Heart right ventricle (tissue), 16 donors: ENCODE measurements at regions not wholly inside any gene's neighbourhood (a gene's known extent, or its start where the extent isn't known, plus 50 kb on each side); places are given as distances from the start of the nearest gene placed in this dataset.

Source experiments
- ATAC-seq, 8 donors: fragments of 200-7000 bp; cut with Tn5 transposase; one replicate each; pipeline ENCODE4 v1.9.1; 2020; ENCODE audit warnings: mild to moderate bottlenecking in 8 of 8, moderate library complexity in 8 of 8, moderate number of reproducible peaks in 1 of 8
- DNase-seq, 2 donors: peaks; one replicate each; pipeline ENCODE4 v3.0.0-alpha.2; 2020
- H3K27ac ChIP-seq, 10 donors: fragments of 200-600 bp; sonication (generic) in 2 of 10; one replicate each; pipeline versions ENCODE4 v1.5.0 to v1.8.0; 2020 to 2022; ENCODE audit warnings: mild to moderate bottlenecking in 3 of 10
- H3K27me3 ChIP-seq, 7 donors: fragments of 200-600 bp; one replicate each; pipeline ENCODE4 v1.8.0; 2021 to 2022; ENCODE audit warnings: mild to moderate bottlenecking in 2 of 7
- H3K36me3 ChIP-seq, 9 donors: fragments of 200-600 bp; sonication (generic) in 1 of 9; one replicate each; pipeline versions ENCODE4 v1.5.0 to v1.8.0; 2020 to 2022; ENCODE audit warnings: mild to moderate bottlenecking in 2 of 9
- H3K4me1 ChIP-seq, 9 donors: fragments of 200-600 bp; sonication (generic) in 1 of 9; one replicate each; pipeline versions ENCODE4 v1.5.0 to v1.8.0; 2020 to 2022; ENCODE audit warnings: mild to moderate bottlenecking in 4 of 9
- H3K4me3 ChIP-seq, 10 donors: fragments of 200-600 bp; sonication (generic) in 2 of 10; one replicate each; pipeline versions ENCODE4 v1.5.0 to v1.8.0; 2020 to 2022; ENCODE audit warnings: mild to moderate bottlenecking in 7 of 10, moderate library complexity in 2 of 10
- H3K9me3 ChIP-seq, 11 donors: fragments of 200-600 bp in 10 of 11; sonication (generic) in 2 of 11; one replicate each; pipeline versions ENCODE4 v1.5.0 to v1.8.0; 2013 to 2022; ENCODE audit warnings: mild to moderate bottlenecking in 2 of 11, control low read depth in 1 of 11, moderate library complexity in 1 of 11
- WGBS, 2 donors: extraction: QIAGEN DNeasy Blood & Tissue Kit; methylation state at CpG; one replicate each; pipeline ENCODE4 v1.1.7; 2013; ENCODE audit warnings: inconsistent platforms in 1 of 2; 5-methylcytosine and 5-hydroxymethylcytosine counted together
- intact Hi-C, 10 donors: fragments of 100-400 bp; cut with DNase I; formaldehyde crosslinking; loops; one replicate each; pipeline versions ENCODE4 v1.11.1 to v1.14.2; 2022
- TF ChIP-seq, protein P1 (sequence below), 9 donors: fragments of 200-600 bp; sonication (generic) in 2 of 9; IDR thresholded peaks; one replicate each; pipeline versions ENCODE4 v1.5.0 to v1.8.0; 2021 to 2022; ENCODE audit warnings: antibody characterized with exemption in 9 of 9, mild to moderate bottlenecking in 5 of 9, moderate library complexity in 1 of 9
- donor health status: Arrhythmogenic right ventricular cardiomyopathy.
- donor health status: ischemic (EF 13 %, LVEDD 7.1; RV severe dilation, severe dysfunction).
- donor health status: healthy with polysubstance abuse.
- donor health status: DM: no; HTN: yes; CAD: no.
- donor health status: DM: no; HTN: no; CAD: no.
- donor health status: ischemic (EF 25% LVEDD 6.9; RV normal size, moderate dysfunction).
- donor health status: ischemic (EF 25% LVEDD 5.7; RV mildly dilated, moderate dysfunction).
- donor health status: healthy.
- donor health status: DM: yes; HTN: yes; CAD: no.
- donor health status: Ischemic cardiomyopathy.
- donor health status: ischemic (EF 35%, LVEDD 5.7; RV mildly dilated, moderate dysfunction).
- donor health status: nonischemic (EF 11% LVEDD 7.7; RV severe dilation, severe dysfunction).
- donor health status: DM: yes; HTN: yes; CAD: no.
- donor health status: PGD.
- donor health status: ischemic (EF 29% LVEDD 5.4; RV normal size, mild dysfunction).
- donor health status: nonischemic (EF 23%, LVEDD 6.1; RV moderate dilation, normal function).

DNA sequence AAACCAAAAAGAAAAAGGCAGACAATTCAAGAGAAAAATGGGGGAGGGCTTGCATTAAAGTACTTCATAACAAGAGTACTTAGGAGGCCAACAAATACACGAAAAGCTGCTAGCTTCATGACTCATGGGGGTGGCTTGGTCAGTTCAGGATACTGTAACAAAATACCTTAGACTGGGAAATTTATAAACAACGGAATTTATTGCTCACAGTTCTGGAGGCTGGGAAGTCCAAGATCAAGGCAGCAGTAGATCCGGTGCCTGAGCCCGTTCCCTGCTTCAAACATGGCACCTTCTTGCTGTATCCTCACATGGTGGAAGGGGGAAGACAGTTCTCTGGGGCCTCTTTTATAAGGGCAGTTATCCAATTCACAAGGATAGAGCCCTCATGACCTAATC is 111.4 kb downstream of the C9orf50 start:
- ATAC-seq, result no peak
- Histone ChIP-seq H3K9me3 (peaks cover 0 to 34% (median 12%) of the 10 kb centered on the region in 11 donors), H3K4me3 (no peak overlapping the region), H3K4me1 (no peaks in the 10 kb centered on the region), H3K27me3 (no peaks in the 10 kb centered on the region), H3K27ac (no peak overlapping the region), H3K36me3 (peaks cover 0 to 11% (median 0%) of the 10 kb centered on the region in 9 donors)
- intact Hi-C loops, result loop anchor here in 3 of 10 donors (5.0 to 10.0 kb wide), 4 partner anchors 38 to 95 kb away; no protein-coding TSS in a partner anchor
- WGBS, 2 donors, result 83 to 88% methylated on average over 4 of the region's 4 CpGs
- DNase-seq, result no peak
- TF ChIP-seq, protein P1, sequence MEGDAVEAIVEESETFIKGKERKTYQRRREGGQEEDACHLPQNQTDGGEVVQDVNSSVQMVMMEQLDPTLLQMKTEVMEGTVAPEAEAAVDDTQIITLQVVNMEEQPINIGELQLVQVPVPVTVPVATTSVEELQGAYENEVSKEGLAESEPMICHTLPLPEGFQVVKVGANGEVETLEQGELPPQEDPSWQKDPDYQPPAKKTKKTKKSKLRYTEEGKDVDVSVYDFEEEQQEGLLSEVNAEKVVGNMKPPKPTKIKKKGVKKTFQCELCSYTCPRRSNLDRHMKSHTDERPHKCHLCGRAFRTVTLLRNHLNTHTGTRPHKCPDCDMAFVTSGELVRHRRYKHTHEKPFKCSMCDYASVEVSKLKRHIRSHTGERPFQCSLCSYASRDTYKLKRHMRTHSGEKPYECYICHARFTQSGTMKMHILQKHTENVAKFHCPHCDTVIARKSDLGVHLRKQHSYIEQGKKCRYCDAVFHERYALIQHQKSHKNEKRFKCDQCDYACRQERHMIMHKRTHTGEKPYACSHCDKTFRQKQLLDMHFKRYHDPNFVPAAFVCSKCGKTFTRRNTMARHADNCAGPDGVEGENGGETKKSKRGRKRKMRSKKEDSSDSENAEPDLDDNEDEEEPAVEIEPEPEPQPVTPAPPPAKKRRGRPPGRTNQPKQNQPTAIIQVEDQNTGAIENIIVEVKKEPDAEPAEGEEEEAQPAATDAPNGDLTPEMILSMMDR (IDR thresholded peaks at IDR 0.05), result no peak

DNA sequence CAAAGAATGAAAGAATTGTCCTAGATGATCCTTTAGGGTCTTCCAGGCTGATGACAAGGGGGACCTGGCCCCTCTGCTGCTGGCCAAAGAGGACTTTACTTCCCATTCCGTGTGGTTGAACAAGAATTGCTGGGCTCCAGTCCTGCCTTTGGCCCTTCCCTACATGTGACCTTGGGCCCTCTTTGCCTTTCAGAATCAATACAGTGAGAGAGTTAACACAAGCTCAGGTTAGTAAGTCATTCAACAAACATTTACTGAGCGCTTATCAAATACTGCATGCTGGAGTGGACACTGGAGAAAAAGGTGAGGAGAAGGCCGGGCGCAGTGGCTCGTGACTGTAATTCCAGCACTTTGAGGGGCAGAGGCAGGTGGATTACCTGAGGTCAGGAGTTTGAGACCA is 113.1 kb downstream of the C9orf50 start:
- no peak for ATAC-seq
- Histone ChIP-seq H3K4me1 (peaks cover 0 to 2% (median 0%) of the 10 kb centered on the region in 9 donors), H3K27me3 (no peaks in the 10 kb centered on the region), H3K4me3 (no peak overlapping the region), H3K36me3 (peaks cover 0 to 26% (median 0%) of the 10 kb centered on the region in 9 donors), H3K27ac (no peak overlapping the region), H3K9me3 (peaks cover 0 to 16% (median 0%) of the 10 kb centered on the region in 11 donors)
- TF ChIP-seq, protein P1 (IDR thresholded peaks at IDR 0.05), result no peak
- intact Hi-C loops, result loop anchor here in 3 of 10 donors (5.0 to 10.0 kb wide), 4 partner anchors 39 to 97 kb away; no protein-coding TSS in a partner anchor
- WGBS, 2 donors, result 94 to 96% methylated on average over 5 of the region's 5 CpGs
- DNase-seq, result no peak

DNA sequence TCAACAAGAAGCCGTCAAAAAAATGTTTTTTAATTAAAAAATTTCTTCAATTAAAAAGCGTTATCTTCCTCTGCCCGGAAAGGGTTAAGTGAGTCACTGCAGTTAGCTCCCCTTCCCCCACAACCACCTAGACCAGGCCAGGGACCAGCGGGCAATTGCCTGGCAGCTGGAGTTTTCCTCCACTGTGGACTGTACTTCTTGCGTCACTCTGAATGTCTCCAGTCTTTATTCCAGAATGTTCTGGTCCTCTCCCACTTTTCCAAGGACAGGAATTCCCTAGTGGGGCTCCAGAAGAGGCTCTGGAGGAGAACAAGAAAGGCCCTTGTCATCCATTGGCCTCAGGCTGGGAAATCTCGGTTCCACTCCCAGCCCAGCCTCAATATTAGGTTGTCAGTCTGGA is 114.0 kb downstream of the C9orf50 start:
- Histone ChIP-seq H3K27me3 (no peaks in the 10 kb centered on the region), H3K9me3 (peaks cover 0 to 10% (median 0%) of the 10 kb centered on the region in 11 donors), H3K4me3 (no peak overlapping the region), H3K4me1 (peaks cover 0 to 2% (median 0%) of the 10 kb centered on the region in 9 donors), H3K36me3 (peaks cover 0 to 26% (median 0%) of the 10 kb centered on the region in 9 donors), H3K27ac (no peak overlapping the region)
- 57 to 70% methylated on average over 6 of the region's 6 CpGs for WGBS, 2 donors
- TF ChIP-seq, protein P1 (IDR thresholded peaks at IDR 0.05), result no peak
- intact Hi-C loops, result loop anchor here in 3 of 10 donors (5.0 to 10.0 kb wide), 4 partner anchors 40 to 98 kb away; no protein-coding TSS in a partner anchor
- peak in 2 of 8 donors; percentile 29 to 46 for ATAC-seq
- DNase-seq, result no peak

DNA sequence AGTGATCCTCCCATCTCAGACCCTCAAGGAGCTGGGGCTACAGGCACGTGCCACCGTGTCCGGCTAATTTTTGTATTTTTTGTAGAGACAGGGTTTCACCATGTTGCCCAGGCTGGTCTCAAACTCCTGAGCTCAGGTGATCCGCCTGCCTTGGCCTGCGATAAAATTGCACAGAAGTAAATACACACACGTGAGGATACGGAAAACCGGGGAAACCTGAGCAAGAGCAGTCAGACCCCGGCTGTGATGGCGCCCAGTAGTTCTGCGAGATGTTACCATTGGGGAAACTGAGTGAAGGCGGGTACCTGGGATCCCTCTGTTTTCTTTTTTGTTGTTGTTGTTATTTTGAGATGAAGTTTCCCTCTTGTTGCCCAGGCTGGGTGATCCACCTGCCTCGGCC is 114.9 kb downstream of the C9orf50 start:
- TF ChIP-seq, protein P1 (IDR thresholded peaks at IDR 0.05), result no peak
- intact Hi-C loops, result loop anchor here in 3 of 10 donors (5.0 to 10.0 kb wide), 4 partner anchors 41 to 99 kb away; no protein-coding TSS in a partner anchor
- Histone ChIP-seq H3K27ac (no peak overlapping the region), H3K36me3 (peaks cover 0 to 26% (median 0%) of the 10 kb centered on the region in 9 donors), H3K27me3 (no peaks in the 10 kb centered on the region), H3K9me3 (peaks cover 0 to 10% (median 0%) of the 10 kb centered on the region in 11 donors), H3K4me1 (peaks cover 0 to 4% (median 0%) of the 10 kb centered on the region in 9 donors), H3K4me3 (no peak overlapping the region)
- WGBS, 2 donors, result 94 to 95% methylated on average over 13 of the region's 13 CpGs
- ATAC-seq (no peak), DNase-seq (no peak)
